Neural cell (in vitro differentiated cells): ENCODE measurements at regions not wholly inside any gene's neighbourhood (a gene's known extent, or its start where the extent isn't known, plus 50 kb on each side); places are given as distances from the start of the nearest gene placed in this dataset.

Source experiments
- H2AFZ ChIP-seq: fragments of 200-600, 300-800 bp; sonication (generic), shearing (Covaris generic); 2 replicates; pipeline ENCODE4 v1.6.0; 2014; ENCODE audit warnings: low read depth, mild to moderate bottlenecking, antibody characterized with exemption, low read length, moderate library complexity
- H3F3A ChIP-seq: fragments of 200-600 bp; shearing (Covaris generic); 2 replicates; pipeline ENCODE4 v1.6.1; 2016; ENCODE audit warnings: mild to moderate bottlenecking, moderate library complexity, mixed read lengths, antibody characterized with exemption, low read length; ENCODE audit not compliant: insufficient read depth, poor library complexity, severe bottlenecking
- H3K27ac ChIP-seq: fragments of 200-600, 300-800 bp; sonication (generic), shearing (Covaris generic); 2 replicates; pipeline ENCODE4 v1.5.1; 2014; ENCODE audit warnings: mild to moderate bottlenecking, low read length, moderate library complexity
- H3K27me3 ChIP-seq: fragments of 300-800, 200-600 bp; sonication (generic), shearing (Covaris generic); 2 replicates; pipeline ENCODE4 v1.6.0; 2014; ENCODE audit warnings: mild to moderate bottlenecking, low read depth, low read length, moderate library complexity; ENCODE audit not compliant: insufficient read depth
- H3K36me3 ChIP-seq: fragments of 300-800, 200-600 bp; sonication (generic), shearing (Covaris generic); 2 replicates; pipeline ENCODE4 v1.5.1; 2014; ENCODE audit warnings: mild to moderate bottlenecking, antibody characterized with exemption, low read length, moderate library complexity; ENCODE audit not compliant: insufficient read depth
- H3K4me2 ChIP-seq: fragments of 300-800, 200-600 bp; sonication (generic), shearing (Covaris generic); 2 replicates; pipeline ENCODE4 v1.6.0; 2014; ENCODE audit warnings: mild to moderate bottlenecking, low read length
- H3K4me3 ChIP-seq: fragments of 300-800, 200-600 bp; sonication (generic), shearing (Covaris generic); 2 replicates; pipeline ENCODE4 v1.5.1; 2014; ENCODE audit warnings: mild to moderate bottlenecking, low read length, moderate library complexity
- H3K79me2 ChIP-seq: fragments of 200-600 bp; shearing (Covaris generic); replicated peaks from 2 replicates; pipeline ENCODE4 v1.6.0; 2014; ENCODE audit warnings: mild to moderate bottlenecking, low read length, moderate library complexity; ENCODE audit not compliant: insufficient read depth
- H3K9ac ChIP-seq: fragments of 300-800, 200-600 bp; sonication (generic), shearing (Covaris generic); 2 replicates; pipeline ENCODE4 v1.6.1; 2016; ENCODE audit warnings: mild to moderate bottlenecking, low read length, mixed read lengths
- H3K9me2 ChIP-seq: fragments of 200-600 bp; shearing (Covaris generic); 2 replicates; pipeline ENCODE4 v1.6.1; 2016; ENCODE audit warnings: mild to moderate bottlenecking, low read length, mixed read lengths; ENCODE audit not compliant: insufficient read depth
- H3K9me3 ChIP-seq: fragments of 200-600, 300-800 bp; sonication (generic), shearing (Covaris generic); 2 replicates; pipeline ENCODE4 v1.6.1; 2016; ENCODE audit warnings: mild to moderate bottlenecking, mixed run types, low read length, moderate library complexity, mixed read lengths
- H4K20me1 ChIP-seq: fragments of 200-600 bp; shearing (Covaris generic); 2 replicates; pipeline ENCODE4 v1.6.1; 2016; ENCODE audit warnings: mild to moderate bottlenecking, mixed run types; ENCODE audit not compliant: insufficient read depth
- CTCF ChIP-seq: fragments of 450-650 bp; IDR thresholded peaks from 2 replicates; pipeline ENCODE4 v1.5.1; 2014; ENCODE audit warnings: antibody characterized with exemption, mild to moderate bottlenecking, moderate library complexity; ENCODE audit not compliant: poor library complexity, severe bottlenecking
- EP300 ChIP-seq: fragments of 450-650 bp; conservative IDR thresholded peaks from 2 replicates; pipeline ENCODE4 v1.6.1; 2014; ENCODE audit warnings: antibody characterized with exemption, mild to moderate bottlenecking, moderate library complexity; ENCODE audit not compliant: poor library complexity, severe bottlenecking
- EZH2 ChIP-seq: fragments of 200-600, 300-800 bp; shearing (Covaris generic), sonication (generic); IDR thresholded peaks from 2 replicates; pipeline ENCODE4 v1.6.1; 2014; ENCODE audit warnings: antibody characterized with exemption, low read length, borderline replicate concordance, mild to moderate bottlenecking; ENCODE audit not compliant: insufficient read depth, poor library complexity, severe bottlenecking
- MXI1 ChIP-seq: fragments of 450-650 bp; conservative IDR thresholded peaks from 2 replicates; pipeline ENCODE4 v1.6.1; 2014; ENCODE audit warnings: antibody characterized with exemption, mild to moderate bottlenecking; ENCODE audit not compliant: poor library complexity, severe bottlenecking
- POLR2AphosphoS5 ChIP-seq: IDR thresholded peaks from 2 replicates; pipeline ENCODE4 v1.6.1; 2012
- RAD21 ChIP-seq: fragments of 450-650 bp; conservative IDR thresholded peaks from 2 replicates; pipeline ENCODE4 v1.6.1; 2014; ENCODE audit warnings: antibody characterized with exemption, mild to moderate bottlenecking, moderate library complexity
- REST ChIP-seq: IDR thresholded peaks from 2 replicates; pipeline ENCODE4 v1.6.1; 2012; ENCODE audit warnings: borderline replicate concordance
- SMC3 ChIP-seq: fragments of 450-650 bp; conservative IDR thresholded peaks from 2 replicates; pipeline ENCODE4 v1.6.1; 2014; ENCODE audit warnings: antibody characterized with exemption, mild to moderate bottlenecking, moderate library complexity; ENCODE audit not compliant: poor library complexity
- TAF1 ChIP-seq: IDR thresholded peaks from 2 replicates; pipeline ENCODE4 v1.6.1; 2012; ENCODE audit warnings: low read depth

GRCh38 chr13:22082437-22083100, 411.7 kb downstream of the FGF9 start:
- Histone ChIP-seq H3K27ac (no peak overlapping the region), H3K9me3 (no peaks in the 10 kb centered on the region), H3K36me3 (no peaks in the 10 kb centered on the region), H2AFZ (no peak overlapping the region), H4K20me1 (no peaks in the 10 kb centered on the region), H3K9ac (no peak overlapping the region), H3K4me2 (no peak overlapping the region), H3K79me2 (no peaks in the 10 kb centered on the region), H3K27me3 (no peaks in the 10 kb centered on the region), H3K9me2 (no peaks in the 10 kb centered on the region), H3K4me3 (no peak overlapping the region), H3F3A (no peaks in the 10 kb centered on the region)
- TF ChIP-seq CTCF: no peak
- no peak for TF ChIP-seq EP300
- TF ChIP-seq MXI1: no peak
- TF ChIP-seq POLR2AphosphoS5: no peak
- no peak for TF ChIP-seq REST
- TF ChIP-seq RAD21: no peak
- no peak for TF ChIP-seq EZH2
- no peak for TF ChIP-seq TAF1
- TF ChIP-seq SMC3: no peak

GRCh38 chr13:22085001-22085400, 414.1 kb downstream of the FGF9 start:
- no peaks in the 10 kb centered on the region for H3F3A ChIP-seq
- no peaks in the 10 kb centered on the region for H3K36me3 ChIP-seq
- no peak overlapping the region for H2AFZ ChIP-seq
- no peak overlapping the region for H3K27ac ChIP-seq
- H3K79me2 ChIP-seq: no peaks in the 10 kb centered on the region
- H3K27me3 ChIP-seq: no peaks in the 10 kb centered on the region
- no peak overlapping the region for H3K4me2 ChIP-seq
- H3K9me3 ChIP-seq: no peaks in the 10 kb centered on the region
- TF ChIP-seq REST (no peak), RAD21 (no peak), SMC3 (no peak), MXI1 (no peak), POLR2AphosphoS5 (no peak), CTCF (no peak), EP300 (no peak), TAF1 (no peak), EZH2 (no peak)
- no peaks in the 10 kb centered on the region for H4K20me1 ChIP-seq
- H3K9me2 ChIP-seq: no peaks in the 10 kb centered on the region
- no peak overlapping the region for H3K4me3 ChIP-seq
- H3K9ac ChIP-seq: no peak overlapping the region
